Left kidney (tissue), 1 donor: ENCODE measurements at regions not wholly inside any gene's neighbourhood (a gene's known extent, or its start where the extent isn't known, plus 50 kb on each side); places are given as distances from the start of the nearest gene placed in this dataset.
"Not testable (repeated sequence)": the region's sequence is repeated elsewhere in the genome, so short reads cannot be mapped to it uniquely, and the experiment has no call there.

Experiments
- DNase-seq: peaks from one replicate; pipeline ENCODE4 v3.0.0-alpha.2; 2013

DNA sequence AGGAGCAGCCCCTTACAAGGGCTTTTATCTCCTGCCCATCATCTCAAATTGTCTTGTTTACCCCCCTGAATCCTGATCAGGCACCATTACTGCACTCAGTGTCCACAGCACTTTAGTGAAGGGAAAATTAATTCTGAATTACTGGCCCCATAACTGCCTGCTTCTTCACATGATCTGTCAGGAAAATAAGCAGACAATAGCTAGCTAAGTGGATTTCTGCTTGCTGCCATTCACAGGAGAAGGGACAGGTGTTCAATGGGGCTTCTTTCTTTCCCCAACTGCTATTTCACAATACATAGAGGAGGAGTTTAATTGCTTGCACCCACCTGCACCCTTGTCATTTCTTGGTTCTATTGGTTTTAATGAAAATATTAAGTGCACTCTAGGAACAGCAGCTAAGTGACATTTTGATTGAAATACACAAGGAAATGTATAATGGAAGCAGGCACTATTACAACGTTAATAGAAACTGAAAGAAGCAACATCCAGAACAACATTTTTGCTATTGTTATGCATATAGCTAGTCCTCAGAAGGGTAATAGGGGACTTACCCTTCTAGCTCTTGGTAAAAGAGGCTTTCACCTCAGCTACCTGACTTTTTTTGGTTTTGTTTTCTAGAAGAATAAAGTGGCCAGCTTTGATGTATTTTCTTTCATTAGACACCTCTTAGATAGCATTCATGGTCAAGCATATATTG lies 599.3 kb upstream of the TLE4 start:
- DNase-seq = no peak

DNA sequence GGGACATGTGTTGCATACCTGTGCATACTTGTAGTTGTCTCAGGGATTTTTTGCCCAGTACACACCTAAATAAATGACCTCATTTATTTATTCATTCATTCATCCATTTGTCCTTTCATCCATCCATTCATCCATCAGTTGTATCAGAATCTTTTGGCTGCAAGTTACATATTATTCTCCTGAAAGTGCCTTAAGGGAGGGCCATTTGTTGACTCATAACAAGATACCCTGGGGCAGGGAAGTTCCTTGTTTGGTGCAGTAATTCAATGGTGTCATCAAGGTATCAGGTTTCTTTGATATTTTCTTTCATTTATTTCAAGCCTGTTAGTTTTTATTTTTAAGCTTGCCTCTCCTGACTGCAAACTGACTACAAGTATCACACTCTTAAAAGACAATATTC lies 597.9 kb upstream of the TLE4 start:
- DNase-seq = no peak

DNA sequence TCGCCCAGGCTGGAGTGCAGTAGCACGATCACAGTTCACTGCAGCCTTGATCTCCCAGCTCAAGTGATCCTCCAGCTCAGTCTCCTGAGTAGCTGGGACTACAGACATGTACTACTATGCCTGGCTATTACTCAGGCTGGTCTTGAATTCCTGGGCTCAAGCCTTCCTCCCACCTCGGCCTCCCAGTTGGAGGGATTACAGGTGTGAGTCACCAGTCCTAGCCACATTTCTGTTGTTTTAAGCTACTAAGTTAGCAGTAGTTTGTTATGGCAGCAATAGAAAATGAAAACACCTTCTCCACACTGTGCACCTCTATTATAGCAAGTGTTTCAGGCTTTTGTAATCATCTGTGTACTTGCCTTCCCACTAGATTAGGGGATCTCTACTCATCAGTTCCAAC lies 588.9 kb upstream of the TLE4 start:
- no peak for DNase-seq

DNA sequence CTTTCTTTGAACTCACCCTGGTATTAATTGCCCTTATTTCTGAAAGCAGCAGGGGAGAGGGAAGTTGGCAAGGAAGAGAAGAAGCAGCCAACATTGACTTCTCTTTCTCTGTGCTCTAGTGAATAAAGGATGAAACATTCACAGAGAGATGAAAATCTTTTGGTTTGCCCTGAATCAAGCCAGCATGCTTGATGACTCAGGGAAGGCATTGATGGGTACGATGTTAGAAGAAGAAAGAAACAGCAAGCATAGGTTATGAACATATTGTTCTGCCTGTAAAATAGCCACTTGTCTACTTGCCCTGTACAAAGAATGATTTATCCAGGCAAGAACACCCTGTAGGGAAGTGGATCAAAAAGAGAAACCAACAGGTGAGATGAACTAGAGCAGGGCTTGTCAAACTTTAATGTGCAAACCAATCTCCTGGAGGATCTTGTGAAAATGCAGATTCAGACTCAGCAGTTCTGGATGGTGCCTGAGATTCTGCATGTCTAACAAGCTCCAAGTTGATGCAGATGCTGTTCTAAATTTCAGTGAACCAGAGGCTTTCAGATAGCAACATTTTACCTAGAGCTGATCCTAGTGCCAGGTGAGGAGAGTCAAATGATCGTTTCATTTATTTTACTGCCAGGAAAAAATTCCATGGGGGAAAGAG lies 586.6 kb upstream of the TLE4 start:
- DNase-seq = no peak

DNA sequence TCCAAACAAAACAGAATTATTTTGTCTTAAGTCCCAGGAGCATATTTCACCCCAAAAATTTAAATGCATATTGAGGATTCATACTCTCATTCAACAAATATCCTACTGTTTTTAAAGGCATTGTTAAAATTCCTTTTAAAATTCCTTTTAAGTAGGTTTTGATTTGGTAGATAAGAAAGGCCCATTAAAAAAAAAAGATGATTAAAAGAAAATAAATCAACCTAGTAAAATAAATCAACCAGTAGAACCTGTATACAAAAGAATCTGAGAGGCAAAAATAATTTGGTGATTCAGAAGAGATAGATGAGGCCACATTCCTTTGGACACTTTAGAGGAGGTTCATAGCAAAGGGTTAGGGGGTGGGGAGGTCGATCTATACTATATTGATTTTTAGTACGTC lies 585.3 kb upstream of the TLE4 start:
- no peak for DNase-seq

DNA sequence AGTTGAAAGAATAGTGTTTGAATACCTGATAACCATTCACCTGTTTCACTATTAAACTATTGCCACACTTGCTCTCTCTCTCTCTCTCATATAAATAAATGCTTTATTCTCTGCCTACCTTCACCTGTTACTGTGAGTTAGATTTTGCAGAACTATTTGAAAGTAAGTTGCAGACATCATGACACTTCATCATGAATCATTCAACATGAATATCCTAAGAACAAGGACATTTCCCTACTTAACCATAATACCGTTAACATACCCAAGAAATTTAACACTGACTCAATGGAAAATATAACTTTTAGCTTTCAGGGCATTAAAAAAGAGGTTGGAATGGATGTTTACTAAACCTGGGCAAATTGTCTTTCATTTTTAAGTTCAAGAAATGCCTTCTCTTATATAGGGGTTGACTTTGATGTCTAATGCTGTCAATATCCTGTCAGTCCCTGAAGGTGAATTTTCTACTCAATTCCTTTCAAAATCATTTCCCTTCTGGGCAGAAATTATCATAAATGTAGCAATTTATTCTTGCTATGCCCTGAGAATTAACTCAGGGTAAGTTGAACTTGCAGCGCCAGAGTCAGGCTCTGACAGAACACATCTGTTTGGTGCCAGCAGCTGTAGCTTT lies 582.6 kb upstream of the TLE4 start:
- DNase-seq = no peak

DNA sequence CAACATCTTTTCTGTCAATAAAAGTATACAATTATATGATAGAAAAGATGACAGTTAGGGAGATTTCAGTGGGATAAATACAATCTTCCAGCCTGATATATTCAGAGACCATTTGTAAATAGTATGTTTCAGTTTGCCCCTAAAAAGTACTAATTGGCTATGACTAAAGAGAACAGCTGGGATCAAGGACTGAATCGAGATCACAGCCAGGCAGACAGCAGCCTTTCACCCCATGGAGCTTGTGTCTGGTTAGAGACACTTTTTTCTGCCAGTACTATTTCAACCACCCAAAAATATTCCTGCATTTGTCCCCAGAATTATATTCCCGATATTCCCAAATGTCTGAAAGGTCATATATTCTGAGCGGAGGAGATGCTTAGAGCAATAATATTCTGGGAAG lies 577.3 kb upstream of the TLE4 start:
- DNase-seq = no peak

DNA sequence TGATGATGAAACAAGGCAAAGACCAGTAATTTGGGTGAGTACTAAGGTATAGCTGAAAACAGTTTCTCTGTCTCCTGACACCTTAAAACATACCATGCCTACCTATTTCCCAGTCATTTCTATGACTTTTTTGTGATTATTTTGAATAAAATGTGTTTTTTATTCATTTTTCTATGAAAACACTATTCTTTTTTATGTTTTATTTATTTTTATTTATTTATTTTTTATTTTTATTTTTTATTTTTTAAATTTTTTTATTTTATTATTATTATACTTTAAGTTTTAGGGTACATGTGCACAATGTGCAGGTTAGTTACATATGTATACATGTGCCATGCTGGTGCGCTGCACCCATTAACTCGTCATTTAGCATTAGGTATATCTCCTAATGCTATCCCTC lies 576.8 kb upstream of the TLE4 start:
- not testable (repeated sequence) for DNase-seq

DNA sequence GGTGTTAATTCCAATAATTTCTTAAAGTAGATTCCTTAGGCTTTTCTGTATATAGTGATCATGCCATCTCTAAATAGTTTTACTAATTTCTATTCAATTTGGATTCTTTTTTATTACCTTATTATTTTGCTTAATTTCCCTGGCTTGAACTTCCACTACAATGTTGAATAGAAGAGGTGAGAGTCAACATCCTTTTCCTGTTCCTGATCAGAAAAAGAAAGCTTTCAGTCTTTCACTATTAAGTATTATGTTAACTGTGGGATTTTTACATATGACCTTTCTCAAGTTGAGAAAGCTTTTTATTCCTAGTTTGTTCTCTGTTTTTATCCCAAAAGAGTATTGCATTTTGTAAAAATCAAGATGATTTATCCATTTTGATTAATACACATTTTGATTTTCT lies 574.5 kb upstream of the TLE4 start:
- DNase-seq = no peak

DNA sequence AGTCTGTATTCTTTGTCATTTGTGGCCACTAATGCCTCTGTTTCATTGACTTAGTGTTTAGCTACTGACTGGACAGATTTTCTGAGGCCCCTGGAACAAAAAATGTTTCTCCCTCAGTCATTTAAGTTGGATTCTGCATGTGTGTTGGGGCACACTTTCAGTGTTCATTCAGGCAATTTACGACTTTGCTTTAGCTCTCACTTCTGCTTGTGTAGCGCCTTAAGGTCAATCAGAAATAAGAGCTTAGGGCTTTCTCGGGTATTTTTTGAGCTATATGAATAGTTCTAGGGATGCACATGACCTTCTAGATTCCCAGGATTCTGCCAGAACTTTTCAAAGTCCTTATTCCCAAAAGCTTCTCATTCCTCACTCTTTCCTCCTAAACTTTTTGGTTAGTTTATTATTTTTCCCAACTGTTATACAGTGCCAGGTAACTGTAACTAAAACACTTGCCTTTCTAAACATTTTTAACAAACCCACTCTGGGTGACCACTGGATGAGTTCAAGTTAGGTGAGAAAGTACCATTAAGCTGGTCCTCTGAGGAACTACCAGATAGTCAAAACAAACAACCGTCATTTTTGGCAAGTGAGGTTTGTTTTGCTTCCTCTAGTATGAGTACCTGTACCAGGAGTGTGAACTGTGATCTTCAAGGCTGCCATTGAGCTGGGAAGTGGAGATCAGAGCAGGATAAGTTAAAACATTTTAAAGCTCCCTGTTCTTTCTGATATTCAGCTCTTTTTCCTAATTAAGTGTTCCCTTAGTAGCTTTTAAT lies 571.3 kb upstream of the TLE4 start:
- DNase-seq = no peak

DNA sequence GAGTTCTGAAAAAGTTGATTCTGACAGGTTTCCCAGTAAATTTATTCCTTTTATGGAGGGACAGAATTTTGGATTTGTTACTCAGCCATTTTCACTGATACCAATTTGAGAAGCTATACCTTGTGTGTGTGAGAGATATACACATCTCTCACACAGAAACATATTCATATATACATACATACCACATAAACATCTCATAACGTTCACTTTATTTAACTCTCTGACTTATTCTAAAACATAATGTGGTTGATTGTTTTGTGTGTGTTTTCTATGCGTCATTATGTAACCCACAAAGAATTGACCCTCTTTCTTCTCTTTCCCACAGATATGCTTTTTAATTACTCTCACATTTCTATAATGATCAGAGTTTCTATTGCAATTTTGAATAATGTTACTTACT lies 570.8 kb upstream of the TLE4 start:
- no peak for DNase-seq

DNA sequence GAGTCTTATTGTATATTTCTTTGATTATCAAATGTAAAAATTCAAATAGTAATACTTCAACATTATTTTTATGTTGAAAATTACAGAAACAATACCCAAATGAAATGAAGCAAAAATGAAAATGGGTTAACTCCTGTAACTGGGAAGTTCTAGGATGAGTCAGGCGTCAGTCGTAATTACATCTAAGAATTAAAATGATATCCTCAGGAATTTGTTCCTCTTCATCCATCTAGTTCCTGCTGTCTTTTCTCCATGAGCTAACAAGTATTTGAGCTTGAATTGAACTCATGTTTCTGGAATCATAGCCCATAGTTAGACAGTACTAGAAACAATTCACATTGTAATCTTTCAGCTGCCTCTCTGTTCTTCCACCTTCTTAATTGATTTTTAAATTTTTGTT lies 568.3 kb upstream of the TLE4 start:
- DNase-seq = no peak

DNA sequence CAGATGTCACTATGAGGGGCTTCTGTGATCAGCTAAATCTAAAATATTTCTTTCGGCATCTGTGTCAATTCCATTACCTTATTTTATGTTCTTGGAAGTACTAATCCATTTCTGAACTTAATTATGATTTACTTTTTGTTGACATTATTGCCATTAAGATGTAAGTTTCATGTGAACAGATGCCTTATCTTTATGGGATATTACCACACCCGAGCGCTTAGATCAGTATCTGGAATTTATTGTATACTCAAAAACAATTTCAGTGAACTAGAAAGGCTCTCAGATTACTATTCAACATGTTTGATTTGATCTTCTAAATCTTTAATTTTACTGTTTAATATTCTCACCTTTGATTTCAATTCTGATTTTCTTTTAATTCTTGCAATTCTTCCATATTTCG lies 567.7 kb upstream of the TLE4 start:
- no peak for DNase-seq

DNA sequence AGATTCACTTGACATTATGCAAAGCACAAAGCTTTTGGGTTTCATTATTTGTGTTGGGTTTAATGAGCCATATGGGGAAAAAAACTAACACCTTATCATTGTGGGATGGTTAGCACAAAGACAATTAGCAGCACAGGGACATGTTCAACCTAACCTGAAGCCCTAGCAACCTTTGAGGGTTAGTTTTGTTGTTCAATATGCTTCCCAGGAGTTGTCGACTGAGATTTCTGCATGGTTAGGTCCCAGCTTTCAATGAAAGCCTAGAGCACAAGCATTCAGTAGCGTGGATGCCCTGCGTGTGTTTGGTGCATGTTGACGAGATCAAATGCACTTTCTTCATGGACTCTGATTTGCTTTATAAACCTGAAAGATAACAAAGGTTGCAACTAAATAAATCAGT lies 565.2 kb upstream of the TLE4 start:
- DNase-seq = no peak

DNA sequence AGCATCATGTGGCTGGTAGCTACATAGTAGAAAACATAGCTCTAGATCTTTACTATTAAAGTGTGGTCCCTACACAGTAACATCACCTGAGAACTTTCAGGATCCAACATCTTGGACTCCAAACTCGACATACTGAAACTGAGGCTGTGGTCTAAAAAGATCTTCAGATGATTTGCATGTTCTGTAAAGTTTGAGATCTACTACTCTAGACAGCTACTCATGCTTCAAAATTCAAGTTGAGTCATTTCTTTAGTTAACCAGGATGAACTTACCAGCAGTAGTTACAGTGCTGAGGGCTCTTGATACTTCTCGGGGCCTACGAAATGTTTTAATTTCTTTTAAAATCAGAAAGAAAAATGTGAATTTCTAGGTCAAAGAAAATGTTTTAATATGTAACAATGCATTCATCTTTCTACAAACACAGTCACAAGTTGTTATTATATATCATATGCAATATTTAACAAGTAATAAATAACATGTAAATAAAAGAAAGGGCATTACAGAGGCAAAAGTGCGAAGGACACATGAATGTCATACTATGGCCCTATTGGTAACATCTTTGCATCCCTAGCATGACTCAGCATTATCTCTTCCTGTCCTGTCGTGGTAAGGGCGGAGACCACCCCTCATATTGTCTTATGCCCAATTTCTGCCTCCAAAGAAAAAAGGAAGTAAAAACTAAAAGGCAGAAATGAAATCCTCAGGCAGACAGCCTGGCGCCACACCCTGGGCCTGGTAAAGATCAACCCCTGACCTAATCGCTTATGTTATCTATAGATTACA lies 563.9 kb upstream of the TLE4 start:
- DNase-seq = no peak

DNA sequence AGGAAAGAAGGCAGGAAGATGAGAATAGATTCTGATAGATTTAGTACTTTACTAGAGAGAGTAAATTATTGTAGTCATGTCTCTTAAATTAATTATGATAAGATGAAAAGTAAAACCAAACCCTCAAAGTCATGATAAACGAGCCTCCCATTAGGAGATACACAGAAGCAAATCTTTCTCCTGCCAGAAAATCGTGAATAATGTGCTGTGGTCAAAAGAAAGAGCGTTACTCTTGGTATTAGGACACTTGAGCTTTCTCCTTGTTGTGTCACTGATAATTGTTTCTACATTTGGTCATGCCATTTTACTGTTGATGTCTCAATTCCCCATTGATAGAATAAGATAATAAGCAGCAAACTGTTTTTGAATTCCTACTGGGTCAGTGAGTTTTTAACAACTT lies 562.8 kb upstream of the TLE4 start:
- DNase-seq = no peak

DNA sequence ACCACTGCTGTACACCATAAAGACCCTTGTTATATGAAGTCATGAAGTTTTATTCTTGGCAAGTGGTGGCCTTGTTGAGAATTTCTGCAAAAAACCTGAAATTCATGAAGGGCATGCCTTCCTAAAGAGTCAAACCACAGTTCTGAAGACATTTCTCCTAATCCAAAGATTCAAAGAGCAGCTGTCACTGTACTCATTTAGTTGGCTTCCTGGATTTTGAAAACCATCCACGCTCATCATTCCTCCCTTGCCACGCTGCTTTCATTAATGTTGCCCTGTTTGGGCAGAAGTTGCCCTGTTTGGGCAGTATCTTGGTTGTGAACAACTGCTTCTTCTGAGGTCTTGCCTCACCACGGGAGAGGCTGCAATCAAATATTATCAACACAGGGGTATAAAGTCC lies 560.3 kb upstream of the TLE4 start:
- no peak for DNase-seq

DNA sequence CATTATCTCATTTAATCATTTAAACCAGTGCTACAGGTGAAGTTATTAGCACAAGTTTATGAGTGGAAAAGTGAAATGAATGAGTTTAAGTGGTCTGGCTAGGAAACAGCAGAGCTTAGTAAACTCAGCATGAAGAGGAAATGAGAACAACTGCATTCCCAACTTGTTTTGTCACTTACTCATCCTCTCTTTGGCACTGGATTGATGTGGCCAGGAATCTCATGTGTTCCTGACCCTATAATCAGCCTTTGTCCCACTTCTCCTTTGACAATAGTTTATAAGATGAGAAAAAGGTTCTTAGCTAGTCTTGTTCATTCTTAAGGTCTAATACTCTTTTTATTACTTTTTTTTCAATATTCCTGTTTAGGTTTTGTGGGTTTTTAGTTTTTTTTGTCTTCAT lies 559.2 kb upstream of the TLE4 start:
- no peak for DNase-seq

DNA sequence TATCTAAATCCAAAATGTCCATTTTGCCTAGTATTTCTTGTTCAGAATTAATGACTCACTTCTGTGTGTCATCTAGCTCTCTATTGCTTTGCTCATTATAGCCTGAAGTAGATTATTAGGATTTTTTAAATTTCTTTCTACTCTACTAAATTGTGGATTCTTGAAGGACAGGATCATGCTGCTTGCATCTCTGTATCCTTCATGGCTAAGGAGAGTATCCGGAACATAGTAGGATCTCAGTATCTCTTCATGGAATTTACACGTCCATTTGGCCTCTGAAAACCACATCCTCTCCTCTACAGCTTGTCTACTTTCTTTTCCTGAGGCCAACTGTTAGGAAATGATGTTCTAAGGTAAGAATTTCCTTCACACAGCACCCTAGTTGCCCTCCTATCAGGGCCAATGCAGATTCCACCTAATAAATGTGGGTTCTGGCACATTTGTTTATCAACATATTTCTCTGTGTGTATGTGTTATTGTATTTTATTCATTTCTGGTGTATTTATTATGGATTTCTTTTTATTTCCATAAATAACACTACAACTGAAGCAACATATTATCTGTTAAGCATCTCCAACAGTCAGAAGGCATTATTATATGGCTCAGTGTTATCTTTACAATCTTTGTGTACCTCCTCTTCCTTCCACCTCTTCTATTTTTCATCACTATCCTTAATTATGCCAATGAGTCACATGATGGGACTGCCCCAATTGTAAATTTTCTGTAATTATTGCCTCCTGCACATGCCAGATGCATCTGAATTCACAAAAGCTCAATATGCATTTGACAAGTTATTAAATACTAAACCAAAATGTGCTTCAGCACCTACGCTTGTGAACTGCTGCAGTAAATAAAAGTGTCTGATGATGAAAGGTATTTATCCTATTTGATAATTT lies 557.8 kb upstream of the TLE4 start:
- DNase-seq = no peak

DNA sequence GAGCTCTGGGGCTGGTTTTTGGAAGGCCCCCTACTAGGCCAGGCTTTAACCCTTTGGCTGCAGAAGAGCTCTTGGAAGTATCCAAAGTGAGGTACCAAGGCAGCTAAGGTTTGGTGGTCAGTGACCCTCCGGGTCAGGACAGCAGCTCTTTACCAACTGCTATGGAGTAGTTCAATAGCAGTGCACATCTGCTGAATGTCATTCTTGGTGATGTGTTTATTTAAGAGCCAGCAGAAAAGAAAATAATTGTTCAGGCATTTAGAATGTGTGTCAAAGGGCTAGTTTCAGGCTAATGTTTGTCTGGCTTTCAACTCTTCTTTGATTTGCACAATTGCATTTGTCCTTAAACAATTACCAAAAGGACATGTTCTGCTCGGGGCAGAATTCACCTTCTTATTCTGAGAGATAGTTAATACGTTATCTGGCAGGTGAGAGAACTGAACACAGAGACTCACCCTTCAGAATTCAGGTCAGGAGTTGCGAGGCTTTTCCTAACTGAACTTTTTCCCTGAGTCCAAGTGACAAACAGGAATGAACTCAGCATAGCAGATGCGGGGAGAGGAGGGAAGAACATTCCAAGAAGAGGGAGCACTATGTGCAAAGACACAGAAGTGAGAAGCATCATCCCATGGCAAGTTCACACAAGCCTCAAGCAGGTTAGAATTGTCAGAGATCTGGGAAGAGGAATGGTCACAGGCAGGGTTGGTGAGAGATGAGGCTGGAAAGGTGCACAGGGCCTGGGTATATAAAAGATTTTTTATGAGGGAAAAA lies 556.7 kb upstream of the TLE4 start:
- no peak for DNase-seq
